ENCODE measurements at regions not wholly inside any gene's neighbourhood (a gene's known extent, or its start where the extent isn't known, plus 50 kb on each side); places are given as distances from the start of the nearest gene placed in this dataset.
"Not testable (repeated sequence)": the region's sequence is repeated elsewhere in the genome, so short reads cannot be mapped to it uniquely, and the experiment has no call there.

DNA sequence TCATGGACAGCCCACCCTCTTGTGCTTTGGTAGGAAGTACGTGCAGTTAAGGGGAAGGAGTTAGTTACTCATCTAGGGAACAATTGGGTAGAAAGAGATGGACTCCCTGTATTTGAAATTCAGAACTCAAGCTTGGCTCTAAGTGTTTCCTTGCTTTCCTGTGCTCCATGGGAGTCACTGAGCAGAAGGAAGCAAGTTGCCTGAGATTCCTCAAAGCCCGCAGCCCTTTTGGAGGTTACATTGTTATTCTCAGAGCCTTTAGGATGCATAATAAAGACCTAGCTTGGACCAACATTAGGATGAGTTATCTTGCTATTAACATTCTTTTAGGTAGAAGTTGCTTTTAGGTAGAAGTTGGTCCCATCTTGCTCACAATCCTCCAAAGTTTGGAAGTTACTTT lies 206.4 kb downstream of the ADRA2C start:
- not testable (repeated sequence) for TF ChIP-seq CTCF (IDR thresholded peaks at IDR 0.05); RAD21 (IDR thresholded peaks at IDR 0.05; ENCODE audit: low read length); YY1 (IDR thresholded peaks at IDR 0.05; ENCODE audit: low read depth); TAF1 (IDR thresholded peaks at IDR 0.05; ENCODE audit: borderline replicate concordance, low read depth, low read length); FOXM1 (IDR thresholded peaks at IDR 0.05; ENCODE audit: low read depth); EZH2phosphoT487 (IDR thresholded peaks at IDR 0.05; ENCODE audit: borderline replicate concordance, low read depth); FOSL2 (IDR thresholded peaks at IDR 0.05; ENCODE audit: borderline replicate concordance, low read depth); SMC3 (IDR thresholded peaks at IDR 0.05; ENCODE audit: low read depth, low read length)
- TF ChIP-seq, protein P1, sequence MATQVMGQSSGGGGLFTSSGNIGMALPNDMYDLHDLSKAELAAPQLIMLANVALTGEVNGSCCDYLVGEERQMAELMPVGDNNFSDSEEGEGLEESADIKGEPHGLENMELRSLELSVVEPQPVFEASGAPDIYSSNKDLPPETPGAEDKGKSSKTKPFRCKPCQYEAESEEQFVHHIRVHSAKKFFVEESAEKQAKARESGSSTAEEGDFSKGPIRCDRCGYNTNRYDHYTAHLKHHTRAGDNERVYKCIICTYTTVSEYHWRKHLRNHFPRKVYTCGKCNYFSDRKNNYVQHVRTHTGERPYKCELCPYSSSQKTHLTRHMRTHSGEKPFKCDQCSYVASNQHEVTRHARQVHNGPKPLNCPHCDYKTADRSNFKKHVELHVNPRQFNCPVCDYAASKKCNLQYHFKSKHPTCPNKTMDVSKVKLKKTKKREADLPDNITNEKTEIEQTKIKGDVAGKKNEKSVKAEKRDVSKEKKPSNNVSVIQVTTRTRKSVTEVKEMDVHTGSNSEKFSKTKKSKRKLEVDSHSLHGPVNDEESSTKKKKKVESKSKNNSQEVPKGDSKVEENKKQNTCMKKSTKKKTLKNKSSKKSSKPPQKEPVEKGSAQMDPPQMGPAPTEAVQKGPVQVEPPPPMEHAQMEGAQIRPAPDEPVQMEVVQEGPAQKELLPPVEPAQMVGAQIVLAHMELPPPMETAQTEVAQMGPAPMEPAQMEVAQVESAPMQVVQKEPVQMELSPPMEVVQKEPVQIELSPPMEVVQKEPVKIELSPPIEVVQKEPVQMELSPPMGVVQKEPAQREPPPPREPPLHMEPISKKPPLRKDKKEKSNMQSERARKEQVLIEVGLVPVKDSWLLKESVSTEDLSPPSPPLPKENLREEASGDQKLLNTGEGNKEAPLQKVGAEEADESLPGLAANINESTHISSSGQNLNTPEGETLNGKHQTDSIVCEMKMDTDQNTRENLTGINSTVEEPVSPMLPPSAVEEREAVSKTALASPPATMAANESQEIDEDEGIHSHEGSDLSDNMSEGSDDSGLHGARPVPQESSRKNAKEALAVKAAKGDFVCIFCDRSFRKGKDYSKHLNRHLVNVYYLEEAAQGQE (IDR thresholded peaks at IDR 0.05; ENCODE audit: low read depth, low read length), result not testable (repeated sequence)
